ENCODE measurements at regions not wholly inside any gene's neighbourhood (a gene's known extent, or its start where the extent isn't known, plus 50 kb on each side); places are given as distances from the start of the nearest gene placed in this dataset.

DNA sequence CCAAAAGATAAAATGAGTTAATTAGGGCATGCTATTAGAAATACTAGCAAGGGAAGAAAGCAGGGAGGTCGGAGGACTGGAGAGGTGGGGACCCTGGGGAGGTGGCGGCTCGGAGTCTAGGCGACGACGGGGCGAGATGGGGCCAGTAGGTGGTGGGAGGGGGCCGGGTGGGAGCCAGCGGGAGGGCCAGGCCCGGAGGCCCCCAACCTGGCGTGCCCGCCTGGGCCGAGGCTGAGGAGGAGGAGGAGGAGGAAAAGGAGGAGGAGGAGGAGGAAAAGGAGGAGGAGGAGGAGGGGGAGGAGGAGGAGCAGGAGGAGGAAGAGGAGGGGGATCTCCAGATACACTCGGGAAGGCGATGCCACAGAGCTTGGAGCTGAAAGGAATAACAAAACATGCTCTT is 426.2 kb downstream of the NR2F2 start:
- DNase-seq = no peak

DNA sequence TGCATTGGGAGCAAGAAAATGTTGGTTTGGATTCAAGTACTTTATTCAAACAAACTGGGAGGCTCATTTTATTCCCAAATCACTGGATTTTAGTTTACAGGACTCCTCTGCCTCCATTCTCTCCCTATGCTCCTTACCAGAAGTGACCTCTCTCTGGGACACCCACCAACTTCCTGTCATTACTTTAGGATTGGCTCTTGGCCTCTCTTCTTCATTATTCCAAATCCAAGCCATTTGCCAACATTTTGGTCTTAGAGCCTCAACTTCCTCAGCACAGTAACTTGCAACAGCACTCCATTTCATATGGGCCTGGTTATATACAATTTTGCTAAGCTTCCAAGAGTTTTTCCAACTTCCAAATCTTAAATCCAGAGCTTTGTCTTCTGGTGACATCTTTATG is 432.1 kb downstream of the NR2F2 start:
- DNase-seq = no peak

DNA sequence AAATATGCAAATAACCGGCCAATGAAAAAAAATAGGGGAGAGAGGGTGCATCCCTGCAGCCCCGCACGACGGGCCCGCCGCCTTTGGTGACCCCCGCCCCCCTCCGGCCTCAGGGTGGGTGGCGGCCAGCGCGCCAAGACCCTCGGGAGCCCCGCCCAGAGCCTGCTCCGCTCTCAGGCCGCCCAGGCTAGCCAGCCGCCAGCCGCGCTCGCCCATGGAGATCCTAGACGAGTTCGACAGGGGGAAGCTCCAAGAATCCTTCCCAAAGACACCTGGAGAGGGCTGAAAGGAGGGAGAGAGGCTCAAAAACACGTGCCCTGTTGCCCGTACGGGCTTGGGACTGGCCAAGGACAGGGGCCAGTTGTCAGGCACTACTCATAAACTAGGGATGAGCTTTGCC is 434.0 kb downstream of the NR2F2 start:
- DNase-seq = no peak

DNA sequence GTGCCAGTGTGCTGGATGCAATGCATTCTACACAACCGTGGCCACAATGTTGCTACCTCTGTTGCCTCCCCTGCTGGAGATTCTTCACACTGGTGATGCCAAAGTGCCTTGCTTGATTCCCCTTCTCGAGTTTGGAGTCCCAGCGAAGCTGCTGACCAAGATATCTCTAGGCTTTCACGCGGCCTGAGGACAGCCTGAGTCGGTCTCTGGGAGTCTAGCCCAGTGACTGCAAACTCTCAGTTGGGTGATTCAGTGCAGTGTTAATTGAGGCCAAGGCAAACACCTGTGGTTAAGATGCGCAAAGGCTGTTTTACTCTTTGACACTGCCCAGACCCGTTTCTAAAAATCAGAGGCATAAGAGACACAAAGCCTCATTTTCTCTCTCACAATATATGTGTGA is 434.4 kb downstream of the NR2F2 start:
- no peak for DNase-seq

DNA sequence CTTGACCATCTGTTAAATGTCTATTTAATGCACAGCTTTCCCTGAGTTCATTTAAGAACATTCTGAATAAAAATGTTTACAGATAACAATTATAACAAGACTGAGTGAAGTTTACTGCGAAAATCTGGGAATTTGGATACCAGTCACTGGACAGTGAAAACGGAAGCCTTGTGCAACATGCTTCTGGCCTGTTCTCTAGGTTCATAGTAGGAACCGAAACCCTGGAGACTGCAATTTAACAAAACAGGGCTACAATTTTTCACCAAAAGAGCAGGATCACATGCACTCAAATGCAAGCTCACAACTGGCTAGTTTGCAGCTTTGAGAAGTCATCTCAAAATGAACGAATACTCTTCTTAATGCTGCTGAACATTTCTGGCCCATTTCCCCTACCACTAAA is 435.9 kb downstream of the NR2F2 start:
- DNase-seq = no peak

DNA sequence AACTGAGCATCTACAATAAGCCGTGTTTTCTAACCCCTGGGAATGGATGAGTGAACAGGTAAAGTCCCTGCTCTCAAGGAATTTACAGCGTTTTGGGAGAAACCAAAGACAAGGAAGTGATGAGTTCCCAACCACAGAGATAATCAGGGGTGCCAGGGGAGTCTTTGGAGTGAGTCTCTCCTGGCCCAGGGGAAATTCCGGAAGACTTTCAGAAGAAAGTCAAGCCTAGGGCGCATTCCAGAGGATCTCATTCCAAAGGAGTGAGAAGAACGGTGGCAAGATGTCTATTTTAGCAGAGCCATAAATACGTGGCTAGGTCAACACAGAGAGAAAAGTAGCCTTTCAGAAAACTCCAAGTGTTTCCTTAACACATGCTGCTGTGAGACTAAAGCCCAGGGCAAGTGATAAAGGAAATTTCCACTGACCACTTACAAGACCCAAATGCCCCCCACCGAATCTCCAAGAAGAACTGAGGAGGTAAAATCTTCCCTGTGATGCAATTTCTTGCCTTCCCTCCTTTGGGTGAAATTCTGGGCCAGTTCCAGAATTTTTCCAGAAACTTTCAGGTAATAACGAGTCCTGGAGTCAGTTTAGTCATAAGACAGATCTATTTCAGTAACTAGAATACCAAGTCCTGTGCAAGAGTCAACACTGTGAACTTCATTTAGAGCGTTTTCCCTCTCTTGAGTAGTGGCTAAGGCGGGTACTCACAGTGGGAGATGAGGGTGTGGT is 437.4 kb downstream of the NR2F2 start:
- DNase-seq = no peak

DNA sequence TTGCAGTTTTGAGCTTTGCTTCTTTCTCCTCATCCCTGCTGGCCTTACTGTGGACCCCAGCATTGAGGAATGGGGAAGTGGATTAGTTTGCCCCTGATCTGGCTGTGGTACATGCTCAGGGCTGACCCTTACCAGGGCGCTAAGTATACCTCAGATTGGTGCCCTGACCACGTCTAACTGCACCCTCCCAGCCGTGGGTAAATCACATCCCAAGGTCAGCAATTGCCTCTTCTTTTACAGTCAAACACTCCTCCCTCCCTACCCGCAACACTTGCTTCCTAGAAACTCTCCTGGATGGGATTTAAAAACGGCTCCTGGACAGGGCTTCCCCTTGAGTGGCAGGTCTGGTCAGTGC is 437.9 kb downstream of the NR2F2 start:
- DNase-seq = no peak

DNA sequence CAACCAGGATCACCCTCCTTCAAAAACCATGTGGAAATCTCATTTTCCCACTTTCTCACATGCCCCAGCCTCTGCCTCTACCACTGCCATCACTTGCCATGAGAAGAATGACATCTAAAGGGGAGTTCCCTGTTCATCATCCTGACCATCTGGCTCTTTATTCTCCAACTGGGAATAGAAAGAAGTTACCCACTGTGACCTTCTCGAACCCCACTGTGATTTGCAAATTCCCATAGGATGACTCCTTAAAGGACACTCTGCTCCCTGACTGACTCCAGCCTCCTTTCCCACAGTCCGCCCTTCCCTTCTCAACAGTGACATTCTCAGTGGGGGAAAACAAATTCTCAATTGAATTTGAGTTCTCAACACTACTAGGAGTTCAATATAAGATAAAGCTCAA is 440.5 kb downstream of the NR2F2 start:
- DNase-seq = no peak

DNA sequence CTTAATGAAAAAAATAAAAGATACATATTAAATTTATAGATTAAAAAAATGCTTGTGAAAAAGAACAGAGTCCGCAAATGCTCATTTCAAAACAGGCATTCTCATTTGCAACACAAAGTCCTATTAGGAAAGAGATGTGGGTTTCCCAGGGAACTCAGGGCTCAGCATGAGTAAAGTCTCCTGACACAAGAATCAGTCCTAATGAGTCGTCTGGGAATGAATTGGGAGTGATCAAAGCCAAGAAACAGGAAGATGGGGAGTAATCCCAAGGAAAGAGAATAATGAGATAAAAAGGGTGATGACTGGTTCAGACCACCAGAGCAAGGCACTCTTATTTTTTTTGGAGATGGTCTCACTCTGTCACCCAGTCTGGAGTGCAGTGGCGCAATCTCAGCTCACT is 443.7 kb downstream of the NR2F2 start:
- DNase-seq = no peak

DNA sequence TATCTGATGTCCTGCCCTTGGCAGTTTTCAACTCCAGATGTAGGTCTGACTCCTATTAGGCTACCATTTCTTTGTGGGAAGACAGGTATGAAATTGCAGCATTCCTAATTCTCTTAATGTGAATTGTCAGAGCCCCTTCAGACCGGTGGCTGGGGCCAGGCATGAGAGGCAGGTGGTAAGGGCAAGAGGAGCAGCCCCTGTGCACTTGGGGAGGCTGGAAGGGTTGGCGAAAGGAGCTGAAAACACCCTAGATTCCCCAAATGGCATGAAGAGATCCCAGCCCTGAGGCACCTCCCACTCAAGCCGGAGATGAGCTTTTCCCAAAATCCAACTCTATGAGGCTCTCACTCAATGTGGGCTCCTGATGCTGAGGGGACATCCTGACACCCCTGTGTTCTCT is 453.2 kb downstream of the NR2F2 start:
- DNase-seq = no peak

DNA sequence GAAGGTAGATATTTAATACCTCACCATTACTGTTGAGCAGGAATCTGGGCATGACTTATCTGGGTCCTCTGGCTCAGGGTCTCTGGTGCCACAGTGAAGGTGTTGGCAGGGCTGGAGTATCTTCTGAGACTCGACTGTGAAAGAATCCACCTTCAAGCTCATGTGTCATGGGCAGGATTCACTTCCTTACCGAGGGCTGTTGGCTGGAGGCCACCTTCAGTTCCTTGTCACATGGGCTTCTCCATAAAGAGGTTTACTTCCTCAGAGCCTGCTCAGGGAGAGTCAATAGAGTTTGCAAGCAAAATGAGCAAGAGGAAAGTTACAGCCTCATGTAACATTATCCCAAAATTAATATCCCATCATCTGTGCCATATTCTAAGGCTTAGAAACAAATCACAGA is 459.5 kb downstream of the NR2F2 start:
- no peak for DNase-seq

DNA sequence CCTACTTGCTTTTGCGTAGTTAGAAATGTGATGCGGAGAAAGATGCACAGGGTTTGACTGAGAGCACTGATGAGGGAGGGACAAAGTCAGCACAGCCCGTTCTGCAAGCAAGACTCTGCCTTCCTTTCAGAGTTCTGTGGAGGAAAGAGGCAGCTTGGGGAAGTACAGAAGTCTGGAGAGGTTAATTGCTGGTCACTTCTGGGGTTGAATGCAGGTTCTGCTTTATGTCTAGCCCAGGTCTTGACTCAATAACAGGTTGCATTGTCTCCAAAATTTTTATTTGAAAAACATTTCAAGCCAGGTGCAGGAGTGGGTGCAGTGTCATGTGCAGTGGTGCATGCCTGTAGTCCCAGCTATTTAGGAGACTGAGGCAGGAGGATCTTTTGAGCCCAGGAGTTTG is 461.7 kb downstream of the NR2F2 start:
- no peak for DNase-seq

DNA sequence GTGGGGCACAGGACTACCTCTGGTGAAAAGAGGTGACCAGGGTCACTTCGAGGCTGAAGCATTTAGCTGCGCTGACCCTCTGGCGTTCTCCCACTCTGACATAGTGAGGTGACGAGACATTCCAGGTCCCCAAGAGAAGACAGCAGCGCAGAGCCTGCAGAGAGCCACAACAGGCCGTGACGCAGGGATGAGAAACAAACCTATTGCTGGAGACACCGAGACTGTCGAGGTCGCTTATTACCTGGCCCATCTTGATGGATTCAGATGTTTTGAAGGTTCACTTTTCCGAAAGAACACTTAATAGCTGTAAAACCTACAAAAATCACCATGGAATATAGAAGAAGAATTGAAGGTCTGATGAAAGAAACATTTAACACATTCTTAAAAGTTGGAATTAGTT is 466.3 kb downstream of the NR2F2 start:
- DNase-seq = no peak

DNA sequence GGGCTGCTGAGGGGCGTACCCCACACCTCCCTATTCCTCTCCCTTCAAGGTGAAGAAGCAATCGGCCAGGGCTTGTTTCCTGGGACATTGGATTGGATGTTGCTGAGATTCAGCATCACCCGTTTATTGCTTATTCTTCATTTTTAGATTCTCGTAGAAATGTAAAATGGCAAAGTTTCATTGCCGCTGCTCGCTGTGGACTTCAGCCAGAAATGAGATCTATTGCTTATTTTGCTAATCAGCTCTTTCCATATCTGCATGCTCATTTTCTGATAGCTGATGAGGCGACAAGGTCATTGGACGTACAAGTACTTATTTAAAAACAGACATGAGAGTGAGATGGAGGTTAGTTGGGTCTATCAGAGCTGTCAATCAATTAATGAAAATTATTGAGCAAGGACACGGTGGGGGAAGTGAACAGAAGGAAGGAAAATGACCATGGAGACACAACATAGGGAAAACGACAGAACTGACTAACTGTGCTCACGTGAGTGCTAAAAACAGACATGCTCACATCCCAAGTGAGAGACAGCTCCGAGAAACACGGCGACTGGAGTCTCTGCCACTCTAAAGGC is 471.2 kb downstream of the NR2F2 start:
- DNase-seq = no peak

DNA sequence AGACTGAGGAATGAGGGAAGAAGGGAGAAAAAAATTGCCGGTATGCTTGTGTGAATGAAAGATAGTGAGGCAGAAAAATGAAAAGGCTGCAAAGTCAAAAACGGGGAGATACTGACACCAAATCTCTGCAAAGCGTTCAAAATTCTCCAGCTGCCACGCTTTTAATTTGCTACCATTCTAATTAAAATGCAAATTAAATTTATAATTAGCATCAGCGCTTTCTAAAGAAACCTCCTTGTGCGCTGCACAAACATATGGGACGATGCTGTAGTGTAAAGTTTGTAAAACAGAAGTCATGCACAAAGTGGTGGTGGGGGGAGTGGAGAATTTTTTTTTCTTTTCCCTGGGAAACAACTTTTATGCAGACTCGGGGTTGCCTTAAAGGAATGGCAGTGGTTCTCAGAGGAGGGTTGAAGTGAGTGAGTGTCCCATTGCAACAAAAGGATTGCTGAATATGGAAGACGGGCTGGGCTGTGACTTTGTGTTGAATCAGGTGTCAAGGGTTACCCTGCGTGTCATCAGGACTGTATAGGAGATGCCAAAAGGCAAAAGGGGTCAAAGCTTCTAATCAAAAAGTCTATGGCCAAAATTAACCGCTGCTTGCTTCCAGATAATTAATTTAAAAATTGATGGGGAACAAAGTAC is 472.2 kb downstream of the NR2F2 start:
- DNase-seq = no peak

DNA sequence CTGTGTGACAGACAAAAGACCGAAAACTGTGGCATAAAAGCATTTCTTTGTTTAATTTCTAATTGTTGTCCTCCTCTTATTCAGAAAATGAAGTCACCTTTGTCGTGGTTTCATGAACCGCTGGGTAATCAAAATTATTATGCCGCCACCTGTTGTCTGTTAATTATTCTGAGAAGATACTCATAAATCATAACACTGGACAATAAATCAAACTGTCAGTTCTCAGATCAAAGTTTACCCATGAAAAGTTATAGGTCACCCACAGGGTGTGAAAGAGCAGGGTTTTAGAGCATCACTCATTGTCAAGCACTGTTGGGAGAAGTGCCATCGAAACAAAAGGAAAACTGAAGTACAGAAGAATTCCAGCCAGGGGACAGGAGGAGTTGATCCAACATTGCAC is 474.3 kb downstream of the NR2F2 start:
- no peak for DNase-seq

DNA sequence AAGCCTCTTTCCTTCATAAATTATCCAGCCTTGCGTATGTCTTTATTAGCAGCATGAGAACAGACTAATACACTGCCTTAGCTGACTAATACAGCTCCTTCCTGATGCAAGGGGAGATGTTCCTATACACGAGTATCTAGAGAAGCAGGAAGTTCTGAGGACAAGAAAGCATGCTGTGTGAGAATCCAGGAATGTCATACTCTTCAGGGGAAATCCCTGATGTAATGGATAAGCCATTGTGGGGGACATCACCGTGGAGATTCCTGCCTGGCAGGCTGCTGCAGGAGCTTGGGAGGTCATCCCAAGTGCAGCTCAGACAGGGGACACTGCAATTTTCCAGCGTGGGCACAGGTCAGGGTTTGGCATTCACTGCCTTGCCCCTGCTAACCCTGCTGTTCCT is 476.9 kb downstream of the NR2F2 start:
- DNase-seq = no peak

DNA sequence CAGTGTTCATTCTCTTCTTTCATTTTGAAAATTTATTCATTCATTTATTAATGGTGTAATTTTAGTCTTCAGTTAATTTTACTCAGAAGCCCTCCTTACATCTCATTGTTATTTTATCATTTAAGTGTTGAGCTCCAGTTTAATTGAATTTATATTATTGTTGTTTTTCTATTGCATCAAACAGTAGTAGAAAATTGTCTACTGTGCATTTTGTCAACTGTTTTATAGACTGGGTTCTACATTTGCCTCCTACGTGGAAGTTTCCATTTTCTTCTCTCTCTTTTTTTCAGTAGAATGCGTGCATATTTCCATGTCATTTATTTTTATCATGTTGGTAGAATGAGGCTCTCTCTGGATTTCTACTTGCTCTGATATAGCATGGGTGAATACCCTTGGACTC is 487.4 kb downstream of the NR2F2 start:
- DNase-seq = no peak

DNA sequence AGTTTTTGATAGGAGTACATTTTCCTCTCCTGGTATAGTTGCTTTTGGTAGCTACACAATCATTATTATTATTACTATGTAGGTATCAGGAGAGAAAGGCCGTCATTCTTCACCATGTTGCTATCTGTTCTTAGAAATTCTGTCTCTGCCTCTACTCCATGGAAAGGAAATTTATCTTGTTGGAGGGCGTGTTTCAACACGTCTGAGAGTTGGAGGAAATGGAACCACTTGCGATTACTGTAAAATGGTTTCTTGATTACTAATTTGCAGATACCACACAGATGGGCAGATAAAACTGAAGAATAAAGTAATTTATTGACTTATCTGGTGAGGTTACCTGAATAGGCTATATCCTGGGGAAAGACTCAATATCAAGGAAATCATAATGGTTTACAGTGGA is 488.4 kb downstream of the NR2F2 start:
- DNase-seq = no peak

DNA sequence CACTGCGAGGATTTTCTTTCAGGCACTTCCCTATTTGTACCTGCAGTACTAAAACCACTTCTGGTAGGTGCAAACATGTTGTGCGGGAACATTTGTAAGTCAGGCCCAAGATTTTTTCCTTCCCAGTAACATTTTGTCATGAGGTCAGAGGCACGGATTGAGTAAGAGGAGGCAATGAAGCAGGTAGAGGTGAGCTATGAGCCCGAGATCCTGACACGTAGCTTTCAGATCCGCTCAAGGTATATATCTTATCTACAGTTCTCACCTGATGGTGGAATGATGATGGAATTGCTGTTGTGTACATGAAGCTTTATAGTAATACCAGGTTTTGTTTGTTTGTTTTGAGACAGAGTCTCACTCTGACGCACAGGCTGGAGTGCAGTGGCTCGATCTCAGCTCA is 497.5 kb downstream of the NR2F2 start:
- DNase-seq = no peak

DNA sequence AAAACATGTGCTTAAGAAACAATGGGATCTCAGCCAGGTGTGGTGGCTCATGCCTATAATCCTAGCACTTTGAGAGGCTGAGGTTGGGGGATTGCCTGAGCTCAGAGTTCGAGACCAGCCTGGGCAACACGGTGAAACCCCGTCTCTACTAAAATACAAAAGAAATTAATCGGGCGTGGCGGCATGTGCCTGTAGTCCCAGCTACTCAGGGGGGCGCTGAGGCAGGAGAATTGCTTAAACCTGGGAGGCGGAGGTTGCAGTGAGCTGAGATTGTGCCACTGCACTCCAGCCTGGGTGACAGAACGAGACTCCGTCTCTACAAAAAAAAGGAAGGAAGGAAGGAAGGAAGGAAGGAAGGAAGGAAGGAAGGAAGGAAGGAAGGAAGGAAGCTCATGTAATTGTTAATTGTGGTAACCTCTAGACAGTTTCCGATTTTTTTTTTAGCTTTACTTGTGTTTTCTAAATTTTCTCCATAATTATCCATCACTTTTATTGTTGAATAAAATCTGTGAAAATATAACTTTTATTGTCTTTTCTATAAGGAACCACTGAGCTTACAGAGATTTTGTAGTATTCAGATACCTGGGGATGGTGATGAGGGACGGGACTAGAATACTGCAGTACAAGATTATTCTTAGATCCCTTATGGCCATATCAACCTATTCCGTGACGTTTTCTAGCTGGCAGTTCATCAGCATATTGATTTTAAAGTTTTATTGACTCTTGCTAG is 506.9 kb downstream of the NR2F2 start:
- no peak for DNase-seq

DNA sequence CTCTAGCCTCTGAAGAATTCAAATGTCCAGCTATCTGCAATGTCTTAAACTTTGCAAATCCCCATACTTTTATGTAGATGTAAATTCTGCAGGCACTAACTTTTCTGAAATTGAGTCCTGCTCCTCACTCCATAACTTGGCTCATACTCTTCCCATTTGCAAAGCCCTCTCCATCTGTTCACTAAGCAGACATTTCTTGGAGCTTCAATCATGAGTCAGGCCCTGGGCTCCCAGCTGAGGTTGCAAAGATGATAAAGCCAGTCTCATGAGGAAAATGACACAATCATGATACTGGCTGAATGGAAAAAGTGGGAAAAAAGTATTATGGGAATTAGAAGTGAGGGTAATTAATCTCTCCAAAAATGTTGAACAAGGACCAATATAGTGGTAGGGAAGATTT is 507.6 kb downstream of the NR2F2 start:
- no peak for DNase-seq

DNA sequence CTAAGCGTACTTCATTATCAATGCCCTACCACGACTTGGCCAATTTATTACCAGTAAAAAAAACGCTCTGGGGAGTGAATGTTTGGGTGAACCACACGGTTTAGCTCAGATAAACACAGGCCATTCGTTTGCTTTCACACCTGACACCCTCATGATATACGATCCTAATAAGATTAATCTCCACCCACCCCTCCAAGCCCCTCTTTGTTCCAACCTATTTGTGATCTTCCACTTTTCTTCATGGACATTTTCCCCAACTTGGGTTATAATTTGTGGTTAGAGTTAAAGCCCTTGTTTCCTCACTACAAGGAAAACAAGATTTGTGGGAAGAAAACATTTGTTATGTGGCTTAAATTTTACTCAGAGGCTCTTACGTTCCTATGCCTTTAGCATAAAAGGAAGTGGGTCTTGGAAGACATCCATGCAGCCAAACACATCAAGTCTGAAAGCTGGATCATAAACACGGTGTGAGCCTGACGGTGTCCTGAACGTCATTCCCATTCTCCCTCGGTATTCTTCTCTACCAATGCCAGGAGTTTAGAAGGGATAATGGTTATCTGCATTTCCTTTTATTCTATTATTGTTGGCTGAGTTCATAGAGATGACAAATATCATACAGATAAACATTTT is 518.9 kb downstream of the NR2F2 start:
- DNase-seq = no peak

DNA sequence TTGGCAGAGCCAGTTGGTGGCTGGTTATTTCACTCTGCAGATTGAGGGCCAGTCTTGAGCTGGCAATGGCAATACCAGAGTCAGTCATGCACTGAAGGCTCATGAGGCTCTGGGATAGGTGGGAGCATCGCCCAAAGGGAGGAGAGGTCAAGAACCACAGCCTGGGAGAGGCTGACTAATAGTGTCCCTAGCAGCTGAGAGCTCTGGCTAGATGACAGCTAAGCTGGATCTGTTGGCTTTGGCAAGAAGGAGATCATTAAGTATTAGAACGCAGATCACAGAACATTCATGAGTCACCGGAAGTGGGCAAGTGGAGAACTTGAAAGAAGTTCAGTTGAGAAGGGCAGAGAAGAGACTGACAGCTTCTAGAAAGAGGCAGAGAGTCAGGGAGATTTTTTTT is 521.1 kb downstream of the NR2F2 start:
- no peak for DNase-seq
